NCI-H774 (cell line): ENCODE measurements at regions not wholly inside any gene's neighbourhood (a gene's known extent, or its start where the extent isn't known, plus 50 kb on each side); places are given as distances from the start of the nearest gene placed in this dataset.
"Not testable (repeated sequence)": the region's sequence is repeated elsewhere in the genome, so short reads cannot be mapped to it uniquely, and the experiment has no call there.

Source experiments
- DNase-seq: peaks from one replicate; lab custom pipeline; 2025; lab: John Stamatoyannopoulos, UW

- DNase-seq, result no peak
These were observed 472.9 kb upstream of the FSIP2 start for GRCh38 chr2:185265747-185266146.

- no peak for DNase-seq
These were observed 470.0 kb upstream of the FSIP2 start for GRCh38 chr2:185268651-185269050.

GRCh38 chr2:185274718-185275484 is 463.7 kb upstream of the FSIP2 start:
- no peak for DNase-seq

DNA sequence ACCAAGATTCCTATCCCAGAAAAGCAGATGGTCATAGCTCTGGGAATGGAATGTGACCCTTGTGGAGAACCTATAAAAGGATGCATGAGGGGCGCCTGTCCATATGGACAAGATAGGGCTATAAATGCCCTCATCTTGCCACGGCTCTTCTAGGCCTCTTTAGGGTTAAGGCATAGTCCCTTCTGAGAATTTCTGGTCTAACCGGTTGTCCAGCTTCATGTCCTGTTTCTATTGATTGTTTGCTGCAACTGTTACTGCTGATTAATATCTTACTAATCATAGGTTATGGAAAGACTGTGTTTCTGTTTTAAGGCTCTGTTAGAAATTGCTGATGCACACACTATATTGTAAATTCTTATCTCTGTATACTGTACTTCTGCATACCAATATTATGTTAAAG is 462.6 kb upstream of the FSIP2 start:
- DNase-seq, result not testable (repeated sequence)

- no peak for DNase-seq
These were observed 459.8 kb upstream of the FSIP2 start for GRCh38 chr2:185278761-185279160.

DNA sequence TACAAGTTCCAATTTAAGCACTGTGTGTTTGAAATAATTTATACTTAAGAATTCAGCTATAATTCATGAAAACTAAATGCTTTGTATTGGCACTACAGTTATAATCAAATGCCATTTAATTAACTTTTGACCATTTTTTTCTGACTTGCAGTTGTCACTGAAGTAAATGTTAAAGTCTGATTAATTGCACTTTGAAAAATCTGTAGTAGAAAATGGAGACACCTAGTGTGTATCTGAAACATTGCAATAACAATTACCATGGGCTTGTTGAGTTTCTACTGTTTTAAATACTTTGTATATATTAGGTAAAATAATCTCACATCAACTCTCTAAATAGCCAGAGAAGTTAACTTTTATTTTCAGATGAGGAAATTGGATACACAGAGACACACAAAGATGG is 458.6 kb upstream of the FSIP2 start:
- no peak for DNase-seq

DNA sequence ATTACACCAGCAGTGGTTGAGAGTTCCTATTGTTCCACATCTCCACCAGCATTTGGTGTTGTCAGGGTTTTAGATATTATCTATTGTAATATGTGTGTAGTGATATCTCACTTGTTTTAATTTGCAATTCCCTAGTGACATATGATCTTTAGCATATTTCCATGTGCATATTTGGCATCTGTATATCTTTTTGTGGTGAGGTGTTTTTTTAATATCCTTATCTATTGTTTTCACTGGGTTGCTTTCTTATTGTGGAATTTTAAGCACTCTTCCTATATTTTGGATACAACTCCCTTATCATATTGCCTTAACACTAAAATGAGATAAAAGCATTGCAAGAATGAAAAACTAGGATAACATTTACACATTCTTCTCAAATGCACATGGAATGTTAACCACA is 453.9 kb upstream of the FSIP2 start:
- DNase-seq, result no peak

DNA sequence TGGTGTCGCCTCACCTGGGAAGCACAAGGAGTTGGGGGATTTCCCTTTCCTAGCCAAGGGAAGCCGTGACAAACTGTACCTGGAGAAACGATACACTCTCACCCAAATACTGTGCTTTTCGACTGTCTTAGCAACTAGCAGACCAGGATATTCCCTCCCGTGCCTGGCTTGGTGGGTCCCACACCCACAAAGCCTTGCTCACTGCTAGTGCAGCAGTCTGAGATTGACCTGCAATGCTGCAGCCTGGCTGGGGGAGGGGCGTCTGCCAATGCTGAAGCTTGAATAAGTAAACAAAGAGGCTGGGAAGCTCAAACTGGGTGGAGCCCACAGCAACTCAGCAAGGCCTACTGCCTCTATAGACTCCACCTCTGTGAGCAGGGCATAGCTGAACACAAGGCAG is 448.6 kb upstream of the FSIP2 start:
- not testable (repeated sequence) for DNase-seq

- no peak for DNase-seq
These were observed 447.5 kb upstream of the FSIP2 start for GRCh38 chr2:185291035-185291647.

GRCh38 chr2:185299867-185300266 is 438.7 kb upstream of the FSIP2 start:
- no peak for DNase-seq

- no peak for DNase-seq
These were observed 432.5 kb upstream of the FSIP2 start for GRCh38 chr2:185306119-185306518.

DNA sequence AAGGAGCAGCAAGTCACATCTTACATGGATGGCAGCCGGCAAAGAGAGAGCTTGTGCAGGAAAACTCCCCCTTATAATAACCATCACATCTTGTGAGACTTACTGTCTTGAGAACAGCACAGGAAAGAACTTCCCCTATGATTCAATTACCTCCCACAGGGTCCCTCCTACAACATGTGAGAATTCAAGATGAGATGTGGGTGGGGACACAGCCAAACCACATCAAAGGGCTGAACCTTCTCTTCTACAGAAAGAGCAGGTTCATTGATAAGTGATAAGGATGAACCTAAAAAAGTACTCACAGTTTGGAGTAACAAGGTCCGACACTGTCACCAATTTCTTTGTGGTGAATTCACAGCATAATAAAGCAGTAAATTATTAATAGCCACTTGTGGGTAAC is 422.2 kb upstream of the FSIP2 start:
- DNase-seq, result no peak

DNA sequence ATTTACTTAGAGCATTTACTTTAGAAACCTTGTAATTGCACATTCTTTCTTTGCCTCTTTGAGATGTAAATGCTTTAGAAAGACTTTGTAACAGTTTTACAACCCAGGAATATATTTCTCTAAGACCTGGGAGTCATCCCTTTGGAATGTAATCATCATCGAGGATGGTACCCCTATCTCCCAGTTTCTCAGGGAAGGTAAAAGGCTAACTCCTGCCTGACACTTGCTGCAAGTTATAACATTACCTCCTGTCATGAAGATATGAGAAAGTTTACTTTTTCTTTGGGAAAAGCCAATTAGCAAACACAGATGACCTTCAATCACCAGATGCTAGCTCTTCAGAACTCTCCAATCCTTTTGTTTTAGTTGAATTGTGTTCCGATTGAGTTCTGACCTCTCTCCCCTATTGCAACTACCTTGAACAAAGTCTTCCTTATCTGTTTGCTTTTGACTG is 420.3 kb upstream of the FSIP2 start:
- no peak for DNase-seq

- DNase-seq, result no peak
These were observed 402.7 kb upstream of the FSIP2 start for GRCh38 chr2:185335879-185336278.

DNA sequence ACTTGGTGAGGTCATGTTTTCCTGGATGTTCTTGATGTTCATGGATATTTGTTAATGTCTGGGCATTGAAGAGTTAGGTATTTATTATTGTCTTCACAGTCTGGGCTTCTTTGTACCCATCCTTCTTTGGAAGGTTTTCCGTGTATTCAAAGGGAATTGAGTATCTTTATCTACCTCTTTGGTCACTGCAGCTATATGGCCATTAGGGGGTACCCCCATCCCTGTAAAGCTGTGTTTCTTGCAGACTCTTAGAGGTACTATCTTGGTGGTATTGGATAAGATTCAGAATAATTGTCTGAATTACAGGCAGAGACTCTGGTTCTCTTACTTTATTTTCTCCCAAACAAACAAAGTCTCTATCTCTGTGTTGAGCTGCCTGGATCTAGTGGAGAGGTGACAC is 401.6 kb upstream of the FSIP2 start:
- no peak for DNase-seq

GRCh38 chr2:185338104-185338503 is 400.5 kb upstream of the FSIP2 start:
- no peak for DNase-seq

GRCh38 chr2:185347445-185347844 is 391.2 kb upstream of the FSIP2 start:
- DNase-seq, result no peak

DNA sequence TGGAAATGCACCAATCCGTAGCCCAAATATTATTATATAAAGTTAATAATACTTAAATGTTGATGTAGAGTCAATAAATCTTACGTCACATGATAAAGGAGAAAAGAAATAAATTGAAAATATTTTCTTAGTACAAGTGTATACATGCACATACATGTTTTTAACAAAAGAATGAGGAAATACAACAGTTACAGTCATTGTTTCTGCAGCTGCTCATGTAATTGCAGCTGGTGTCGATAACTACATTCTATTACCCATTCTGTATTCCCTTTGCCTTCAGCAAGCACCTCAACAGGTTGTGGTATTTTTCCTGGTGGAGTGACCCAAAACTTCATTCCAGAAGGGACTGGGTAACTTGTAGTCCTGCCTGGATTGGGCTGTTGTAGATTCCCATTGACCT is 377.8 kb upstream of the FSIP2 start:
- peak; percentile 20 for DNase-seq

DNA sequence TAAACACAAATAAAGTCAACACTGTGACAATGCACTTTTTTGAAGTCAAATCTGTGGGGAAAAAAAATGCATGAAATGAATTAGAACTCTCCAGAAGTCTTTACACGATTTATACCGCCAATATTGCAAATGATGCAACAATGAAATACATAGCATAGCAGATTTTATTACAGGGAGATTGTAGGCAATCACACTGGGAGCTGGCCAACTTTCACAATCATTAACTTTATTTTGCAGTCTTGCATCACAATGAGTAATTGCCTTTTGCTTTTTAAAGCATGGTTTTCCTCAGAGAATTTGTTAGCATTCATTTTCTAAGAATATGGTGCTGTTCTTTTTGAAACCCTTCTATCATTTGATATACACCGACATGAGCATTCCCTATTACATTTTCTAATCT is 366.4 kb upstream of the FSIP2 start:
- DNase-seq, result no peak

GRCh38 chr2:185373229-185373628 is 365.4 kb upstream of the FSIP2 start:
- no peak for DNase-seq

DNA sequence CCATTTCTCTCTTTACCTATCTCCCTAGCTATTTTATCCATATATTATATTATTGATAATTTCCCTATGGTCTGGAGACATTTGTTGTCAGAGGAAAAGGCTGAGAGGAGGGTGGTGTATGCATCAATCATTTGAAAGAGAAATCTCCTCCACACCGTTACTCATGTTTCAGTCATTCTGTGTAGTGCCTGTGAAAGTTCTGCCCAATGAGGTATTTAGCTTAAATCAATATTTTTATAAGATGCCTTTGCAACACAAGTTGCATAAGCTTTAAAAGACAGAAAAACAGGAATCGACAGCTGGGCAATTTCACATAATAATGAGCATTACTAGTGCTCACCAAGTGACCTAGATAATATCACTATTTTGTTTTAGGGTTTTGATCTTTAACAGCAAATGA is 363.7 kb upstream of the FSIP2 start:
- no peak for DNase-seq

DNA sequence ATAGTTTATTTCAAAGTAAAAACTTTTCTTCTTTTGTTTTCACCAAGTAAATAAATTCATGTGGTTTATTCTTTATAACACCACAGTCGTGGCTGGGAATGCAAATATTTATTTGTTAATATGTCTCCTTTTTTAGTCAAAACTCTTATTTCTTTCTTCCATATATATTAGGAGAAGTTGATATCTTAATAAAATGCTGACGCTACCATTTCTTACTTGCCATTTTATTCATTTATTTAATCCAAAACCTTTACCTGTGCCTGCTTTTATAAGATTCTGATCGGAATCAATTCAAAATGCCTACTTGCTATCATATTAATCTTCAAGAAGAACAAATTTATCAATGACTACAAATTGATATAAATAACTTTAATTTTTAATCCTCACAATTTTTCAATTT is 362.9 kb upstream of the FSIP2 start:
- DNase-seq, result no peak

GRCh38 chr2:185381631-185382030 is 357.0 kb upstream of the FSIP2 start:
- no peak for DNase-seq
